OCI-LY1 (cell line): ENCODE measurements at regions not wholly inside any gene's neighbourhood (a gene's known extent, or its start where the extent isn't known, plus 50 kb on each side); places are given as distances from the start of the nearest gene placed in this dataset.

Experiments used
- EZH2 ChIP-seq: fragments of 200-600 bp; sonication (generic), shearing (Covaris generic); IDR thresholded peaks from 2 replicates; pipeline ENCODE4 v1.8.0; 2017; ENCODE audit warnings: borderline replicate concordance, mixed run types, mild to moderate bottlenecking, antibody characterized with exemption, low read length, moderate library complexity, mixed read lengths
- TF ChIP-seq, protein P1 (sequence below): fragments of 200-600 bp; sonication (generic), shearing (Covaris generic); IDR thresholded peaks from 2 replicates; pipeline ENCODE4 v1.5.1; 2017; ENCODE audit warnings: mild to moderate bottlenecking, antibody characterized with exemption, low read length, moderate library complexity, mixed read lengths

DNA sequence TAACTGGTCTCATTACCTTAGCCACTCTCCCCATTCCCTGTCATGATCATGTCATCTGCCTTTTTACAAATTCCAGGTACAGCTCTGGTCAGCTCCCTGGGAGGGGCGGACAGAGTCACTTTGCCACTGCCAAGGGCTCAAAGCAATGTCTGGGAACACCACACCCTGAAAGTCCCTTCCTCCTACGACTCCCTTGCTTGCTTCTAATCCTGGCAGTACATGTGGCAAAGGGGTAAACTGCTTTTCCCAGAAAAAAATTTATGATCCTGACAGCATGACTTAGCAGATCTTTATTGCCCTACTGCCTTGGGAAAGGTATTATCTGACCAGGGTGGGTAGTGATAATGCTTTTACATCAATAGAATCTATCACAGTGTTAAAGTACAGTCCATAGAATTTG, 376.0 kb upstream of the PDE3A start:
- TF ChIP-seq, protein P1, sequence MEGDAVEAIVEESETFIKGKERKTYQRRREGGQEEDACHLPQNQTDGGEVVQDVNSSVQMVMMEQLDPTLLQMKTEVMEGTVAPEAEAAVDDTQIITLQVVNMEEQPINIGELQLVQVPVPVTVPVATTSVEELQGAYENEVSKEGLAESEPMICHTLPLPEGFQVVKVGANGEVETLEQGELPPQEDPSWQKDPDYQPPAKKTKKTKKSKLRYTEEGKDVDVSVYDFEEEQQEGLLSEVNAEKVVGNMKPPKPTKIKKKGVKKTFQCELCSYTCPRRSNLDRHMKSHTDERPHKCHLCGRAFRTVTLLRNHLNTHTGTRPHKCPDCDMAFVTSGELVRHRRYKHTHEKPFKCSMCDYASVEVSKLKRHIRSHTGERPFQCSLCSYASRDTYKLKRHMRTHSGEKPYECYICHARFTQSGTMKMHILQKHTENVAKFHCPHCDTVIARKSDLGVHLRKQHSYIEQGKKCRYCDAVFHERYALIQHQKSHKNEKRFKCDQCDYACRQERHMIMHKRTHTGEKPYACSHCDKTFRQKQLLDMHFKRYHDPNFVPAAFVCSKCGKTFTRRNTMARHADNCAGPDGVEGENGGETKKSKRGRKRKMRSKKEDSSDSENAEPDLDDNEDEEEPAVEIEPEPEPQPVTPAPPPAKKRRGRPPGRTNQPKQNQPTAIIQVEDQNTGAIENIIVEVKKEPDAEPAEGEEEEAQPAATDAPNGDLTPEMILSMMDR: no peak
- no peak for TF ChIP-seq EZH2
